MV-4-11 (cell line): ENCODE measurements at regions not wholly inside any gene's neighbourhood (a gene's known extent, or its start where the extent isn't known, plus 50 kb on each side); places are given as distances from the start of the nearest gene placed in this dataset.
"Not testable (repeated sequence)": the region's sequence is repeated elsewhere in the genome, so short reads cannot be mapped to it uniquely, and the experiment has no call there.

Source experiments
- DNase-seq: peaks from one replicate; lab custom pipeline; 2025; lab: John Stamatoyannopoulos, UW

DNA sequence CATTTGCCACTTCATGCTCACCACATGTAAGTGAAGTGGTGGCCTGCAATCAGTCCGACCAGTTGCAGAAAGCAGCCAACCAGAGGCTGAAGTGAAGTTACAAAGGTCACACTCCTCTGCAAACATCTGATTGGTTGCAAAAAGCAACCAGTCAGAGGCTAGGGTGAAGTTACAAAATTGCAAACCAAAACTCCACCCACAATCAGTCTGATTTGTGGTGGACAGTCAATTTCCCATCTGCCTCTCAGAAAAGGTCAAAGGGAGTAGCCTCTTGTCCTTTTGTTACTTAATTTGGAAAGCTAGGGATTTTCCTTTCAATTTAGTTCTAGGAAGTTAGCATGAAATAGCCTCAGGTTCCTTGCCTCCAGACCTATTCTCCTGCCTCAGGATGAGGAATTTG, 185.0 kb downstream of the UXS1 start:
- DNase-seq: no peak

DNA sequence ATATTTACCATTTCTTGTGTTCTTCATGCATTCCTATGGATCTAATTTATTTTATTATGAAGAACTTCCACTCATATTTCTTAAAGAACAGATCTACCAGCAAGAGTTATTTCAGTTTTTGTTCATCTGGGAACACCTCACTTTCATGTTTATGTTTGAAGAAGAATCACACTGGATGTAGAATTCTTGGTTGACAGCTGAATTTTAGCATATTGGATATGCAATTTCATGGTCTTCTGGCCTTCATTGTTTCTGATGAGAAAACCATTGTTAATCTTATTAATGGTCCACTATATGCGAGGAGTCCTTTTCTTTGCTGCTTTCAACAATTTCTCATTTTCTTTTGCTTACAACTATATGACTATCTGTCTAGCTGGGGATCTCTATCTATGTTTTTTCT, 189.2 kb downstream of the UXS1 start:
- no peak for DNase-seq

DNA sequence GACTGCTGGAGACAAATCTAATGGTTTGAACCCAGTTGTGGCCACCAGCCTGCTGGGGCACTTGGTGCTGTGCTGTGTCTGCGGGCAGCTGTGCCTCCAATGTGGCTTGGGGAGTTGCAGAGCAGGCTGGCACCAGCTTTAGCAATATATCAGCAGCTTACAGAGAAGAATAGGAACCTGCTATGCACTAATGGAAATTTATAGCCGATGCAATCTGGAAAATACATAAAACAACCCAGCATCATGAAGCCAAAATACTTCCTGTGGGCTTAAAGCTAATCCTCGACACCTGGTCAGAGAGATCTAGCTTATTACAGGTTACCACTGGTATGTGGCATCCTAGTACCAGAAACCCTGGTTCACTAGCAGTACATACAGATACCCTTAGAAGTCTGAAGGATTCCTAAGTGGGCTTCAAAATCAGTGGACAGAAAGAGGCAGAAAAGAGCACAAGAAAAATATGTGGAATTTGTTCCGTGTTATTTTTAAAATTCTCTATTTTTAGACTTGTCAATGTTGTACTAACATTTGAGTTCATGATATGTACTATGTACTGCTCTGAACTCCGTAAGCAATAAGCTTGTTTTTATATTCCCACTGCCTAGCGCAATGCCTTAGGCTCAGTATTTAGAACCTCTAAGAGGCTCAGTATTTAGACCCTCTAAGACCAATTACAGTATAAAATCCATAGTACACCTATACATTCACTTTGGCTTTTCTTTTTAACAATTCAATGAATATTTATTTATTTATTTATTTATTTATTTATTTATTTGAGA, 194.7 kb downstream of the UXS1 start:
- no peak for DNase-seq

DNA sequence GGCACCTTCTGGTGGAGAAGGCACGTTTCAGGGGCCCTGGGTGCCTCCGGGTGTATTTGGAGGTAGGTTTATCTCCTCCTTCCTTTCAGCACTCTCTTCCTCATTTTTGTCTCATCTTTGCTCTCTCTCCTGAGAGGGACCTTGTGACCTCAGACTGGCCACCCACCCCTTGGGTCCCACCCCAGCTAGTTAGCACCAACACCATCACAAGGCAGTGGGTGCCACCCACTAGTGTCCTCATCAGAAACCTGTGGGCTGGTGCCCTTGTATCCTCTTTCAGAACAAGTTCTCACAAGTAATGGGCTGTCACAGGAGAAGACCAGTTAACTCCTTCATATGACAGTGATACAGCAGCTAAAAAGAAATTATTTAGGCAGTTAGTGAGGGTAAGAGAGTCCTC, 196.4 kb downstream of the UXS1 start:
- no peak for DNase-seq

DNA sequence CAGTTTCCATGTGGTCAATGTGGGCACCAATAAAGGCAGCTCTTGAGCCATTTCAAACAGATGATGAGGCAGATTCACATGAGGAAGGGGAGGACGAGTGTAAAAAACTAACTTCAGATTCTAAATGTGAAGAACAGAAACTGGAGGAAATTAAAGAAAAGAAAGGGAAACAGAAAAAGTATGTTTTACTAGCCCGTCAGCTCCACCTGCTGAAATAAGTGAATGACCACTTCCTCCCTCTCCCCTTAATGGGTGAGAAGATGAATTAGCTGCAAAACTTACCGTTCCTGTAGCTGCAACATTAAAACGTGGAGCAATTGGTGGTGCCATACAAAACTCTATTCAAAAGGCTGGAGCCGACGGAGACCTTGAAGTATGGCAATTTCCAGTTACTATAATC, 203.5 kb downstream of the UXS1 start:
- DNase-seq: peak; percentile 39

DNA sequence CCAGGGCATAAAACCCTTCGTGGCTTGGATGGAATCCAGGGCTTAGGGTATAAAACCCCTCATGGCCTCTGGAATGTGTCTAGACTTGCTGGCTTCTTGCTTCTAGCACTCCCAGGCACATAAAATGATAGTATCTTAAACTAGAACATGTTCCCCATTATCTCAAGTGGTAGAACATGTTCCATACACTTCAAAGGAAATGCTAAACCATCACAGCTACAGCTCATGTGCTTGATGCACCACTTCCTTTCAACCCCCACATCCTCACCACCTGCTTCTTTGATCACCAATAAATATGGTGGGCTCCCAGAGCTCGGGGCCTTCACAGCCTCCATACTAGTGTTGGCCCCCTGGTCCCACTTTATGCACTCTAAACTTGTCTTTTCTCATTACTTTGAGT, 204.3 kb downstream of the UXS1 start:
- DNase-seq: not testable (repeated sequence)

DNA sequence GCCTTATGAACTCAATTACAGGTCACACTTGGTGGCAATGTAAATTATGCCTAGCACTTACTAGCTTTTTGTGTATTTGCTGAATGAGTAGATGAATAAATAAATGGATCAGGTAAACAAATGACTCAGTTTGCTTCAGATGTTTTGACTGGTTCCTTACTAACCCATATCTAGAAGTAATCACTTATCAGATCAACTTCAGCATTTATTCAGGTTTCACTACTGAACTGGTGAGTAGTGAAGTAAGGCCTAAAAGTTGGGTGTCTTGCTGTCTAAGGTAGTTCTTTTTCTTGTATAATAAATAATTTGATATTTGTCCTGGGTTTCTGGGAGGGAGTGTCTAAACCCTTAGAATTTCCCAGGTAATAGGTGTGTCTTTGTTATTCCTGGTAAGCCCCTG, 205.0 kb downstream of the UXS1 start:
- no peak for DNase-seq

DNA sequence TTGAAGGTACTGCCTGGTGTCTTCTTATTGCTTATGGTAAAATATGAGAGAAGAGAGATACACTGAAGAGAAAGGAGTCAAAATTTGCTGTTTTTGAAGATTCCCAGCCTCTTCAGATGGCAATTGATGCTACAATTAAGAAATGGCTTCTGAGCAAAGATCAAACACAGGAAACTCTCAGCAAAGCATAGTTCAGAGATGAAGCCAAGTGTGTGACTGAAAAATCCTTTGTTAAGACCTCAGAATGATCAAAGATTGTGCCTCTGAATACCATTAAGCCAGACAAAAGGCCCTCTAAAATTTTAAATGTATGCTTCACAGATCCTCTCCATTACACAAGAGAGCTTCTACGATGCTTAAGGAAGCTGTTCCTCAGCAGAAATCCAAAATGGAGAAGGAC, 216.3 kb downstream of the UXS1 start:
- no peak for DNase-seq

DNA sequence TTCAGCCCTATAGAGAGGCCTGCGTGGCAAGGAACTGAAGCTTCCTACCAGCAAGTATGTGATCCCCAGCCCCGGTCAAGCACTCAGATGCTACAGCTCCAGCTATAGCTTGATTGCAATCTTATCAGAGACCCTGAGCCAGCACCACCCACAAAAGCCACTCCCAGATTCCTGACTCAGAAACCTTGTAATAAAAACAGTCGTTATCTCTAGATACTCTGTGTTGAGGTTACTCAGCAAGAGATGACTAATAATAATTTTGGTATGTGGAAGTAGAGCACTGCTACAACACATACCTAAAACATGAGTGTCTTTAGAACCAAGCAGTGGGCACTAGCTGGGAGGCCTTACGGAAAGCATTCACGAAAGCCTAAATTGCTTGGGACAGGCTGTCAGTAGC, 216.9 kb downstream of the UXS1 start:
- DNase-seq: no peak

DNA sequence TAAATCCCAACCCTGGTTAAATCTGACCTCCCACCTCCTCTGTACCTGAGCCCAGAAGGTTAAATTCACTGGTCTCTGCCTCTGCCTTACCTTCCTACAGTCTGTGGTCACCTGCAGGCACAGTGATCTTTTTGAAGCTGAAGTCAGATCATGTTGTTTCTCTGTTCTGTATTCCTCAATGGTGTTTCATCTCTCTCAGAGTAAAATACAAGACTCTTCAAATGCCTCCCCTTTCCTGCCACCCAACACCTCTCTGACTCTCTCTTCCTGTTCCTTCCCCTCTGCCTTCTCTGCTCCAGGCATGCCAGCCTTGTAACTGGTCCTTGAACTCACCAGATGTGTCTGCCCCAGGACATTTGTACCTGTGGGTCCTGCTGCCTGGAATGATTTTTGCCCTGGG, 219.3 kb downstream of the UXS1 start:
- no peak for DNase-seq

DNA sequence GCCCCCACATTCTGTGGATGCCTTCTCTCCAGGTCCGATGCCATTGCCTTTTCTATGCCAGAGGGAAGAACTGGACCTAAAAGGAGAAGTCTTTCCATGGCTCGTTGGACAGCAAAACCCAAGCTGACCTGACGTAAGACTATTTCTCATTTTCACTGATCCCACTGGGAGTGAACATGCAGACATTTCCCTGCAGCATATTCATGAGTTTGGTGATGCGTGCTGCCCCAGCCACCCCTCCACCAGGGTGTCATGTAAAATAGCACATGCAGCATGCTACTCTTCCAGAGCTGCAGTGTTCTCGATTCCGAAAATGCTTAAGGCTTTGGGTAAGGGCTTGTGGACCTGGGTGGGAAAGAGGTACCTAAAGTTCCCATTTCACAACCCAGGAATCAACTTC, 221.2 kb downstream of the UXS1 start:
- no peak for DNase-seq

DNA sequence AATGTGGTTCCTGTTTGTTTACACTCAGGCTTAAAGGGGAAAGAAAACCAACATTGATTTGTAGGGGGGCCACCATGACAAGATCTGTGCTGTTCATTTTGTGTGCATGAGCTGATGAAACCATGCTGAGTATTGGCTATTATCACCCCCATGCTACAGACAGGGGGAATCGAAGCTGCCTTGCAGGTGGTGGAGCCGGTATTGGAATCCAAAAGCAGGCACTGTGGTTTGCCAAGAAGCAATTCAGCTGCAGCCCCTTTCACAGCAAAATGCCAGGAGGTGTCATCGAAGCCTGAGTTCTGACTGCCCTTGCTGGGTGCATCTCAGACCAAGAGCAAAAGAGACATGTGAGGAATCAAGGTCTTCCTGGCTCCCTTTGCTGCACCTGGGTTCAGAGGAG, 221.9 kb downstream of the UXS1 start:
- DNase-seq: no peak

DNA sequence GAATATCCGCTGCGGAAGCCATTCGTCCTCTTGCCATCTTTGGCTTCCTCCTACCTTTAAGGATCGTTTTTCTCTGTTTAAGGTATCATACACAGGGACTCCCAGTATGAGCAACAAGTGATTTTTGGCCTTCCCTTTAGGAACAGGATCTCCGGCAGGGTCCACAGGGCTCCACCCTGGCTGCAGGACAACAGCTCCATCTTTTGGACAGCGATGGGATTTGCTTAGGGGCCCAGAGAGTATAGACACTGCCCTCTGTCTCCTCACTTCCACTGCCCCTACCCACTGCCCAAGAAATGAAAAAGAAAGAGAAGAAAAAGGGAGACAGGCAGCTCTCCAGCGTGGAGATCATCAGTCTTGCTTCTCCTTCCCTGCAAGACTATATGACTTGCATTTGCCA, 224.5 kb downstream of the UXS1 start:
- peak; percentile 7 for DNase-seq

DNA sequence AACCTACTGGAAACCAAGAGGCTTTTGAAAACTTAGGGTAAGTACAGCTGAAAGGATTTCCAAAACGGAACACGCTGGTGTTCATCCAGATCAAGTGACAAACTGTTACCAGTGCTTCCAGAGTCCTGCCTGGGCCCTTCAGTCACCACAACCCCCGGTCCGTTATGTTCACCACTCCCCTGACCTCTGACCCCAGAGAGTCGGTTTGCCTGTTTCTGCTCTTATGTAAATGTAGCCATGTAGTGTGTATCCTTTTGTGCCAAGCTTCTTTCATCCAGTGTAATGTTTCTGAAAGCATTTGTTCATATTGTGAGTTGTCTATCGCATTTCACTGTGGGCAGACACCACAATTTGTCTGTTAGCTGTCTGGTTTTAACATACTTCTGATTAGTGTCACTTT, 217.5 kb downstream of the NCK2 start:
- no peak for DNase-seq

DNA sequence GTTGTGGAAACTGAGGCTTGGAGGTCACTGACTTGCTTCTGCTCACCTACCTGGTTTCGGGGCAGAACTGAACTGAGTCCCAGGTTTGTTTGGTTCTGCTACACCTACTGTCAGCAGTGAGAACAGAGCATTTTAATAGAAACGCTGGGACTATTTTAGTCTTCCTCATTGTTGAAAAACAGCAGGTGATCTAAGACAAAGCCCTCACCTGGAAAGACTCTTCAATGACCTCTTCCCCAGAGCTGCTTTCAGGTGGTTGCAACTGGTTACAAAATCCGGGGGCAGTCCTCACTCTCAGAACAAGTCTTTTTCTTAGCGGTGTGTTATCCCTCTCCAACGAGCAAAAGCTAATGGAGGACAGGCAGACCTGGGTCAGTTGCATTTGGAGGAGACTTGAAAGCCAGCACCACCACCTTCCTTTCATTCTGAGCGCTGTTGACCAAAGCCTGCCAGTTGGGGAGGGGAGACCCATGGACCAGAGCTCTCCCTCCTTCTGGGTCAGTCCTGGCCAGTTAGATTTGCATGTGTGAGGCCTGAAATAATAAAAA, 217.0 kb downstream of the NCK2 start:
- DNase-seq: no peak

DNA sequence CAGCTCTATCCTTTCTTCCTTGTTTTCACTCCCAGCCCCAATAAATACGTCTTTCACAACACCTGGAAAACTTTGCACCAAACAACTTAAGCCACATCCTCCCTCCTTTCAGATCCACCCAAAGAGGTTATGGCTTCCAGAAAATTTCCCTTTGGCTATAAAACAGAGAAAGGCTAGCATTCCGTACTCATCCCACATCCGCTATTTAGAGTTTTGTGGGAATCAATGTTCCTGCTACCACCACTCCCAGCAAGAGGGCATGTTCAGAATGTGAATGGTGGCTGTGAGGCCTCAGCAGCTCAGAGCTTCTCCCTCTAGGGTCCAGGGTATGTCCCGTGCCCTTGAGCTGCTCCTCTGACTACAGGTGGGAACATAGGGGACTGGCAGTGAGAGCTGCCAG, 214.6 kb downstream of the NCK2 start:
- no peak for DNase-seq

DNA sequence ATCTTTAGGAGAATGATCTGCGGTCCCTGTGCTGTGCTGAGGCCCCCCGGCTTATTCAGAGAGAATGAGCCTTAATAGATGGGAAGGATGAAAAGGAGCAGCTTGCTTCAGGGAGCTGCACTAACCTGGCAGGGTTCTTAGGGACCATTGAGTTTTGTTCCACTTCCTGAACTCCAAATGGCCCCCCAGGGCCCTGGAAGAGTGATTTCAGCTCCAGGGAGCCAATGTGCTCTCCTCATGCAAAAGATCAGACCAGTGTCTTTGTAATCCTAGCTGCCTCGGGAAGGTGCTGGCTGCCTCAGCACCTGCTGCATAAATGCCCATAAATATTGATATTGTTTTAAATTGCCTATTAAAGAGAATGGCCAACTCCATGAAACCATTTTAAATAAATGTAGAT, 210.2 kb downstream of the NCK2 start:
- no peak for DNase-seq

DNA sequence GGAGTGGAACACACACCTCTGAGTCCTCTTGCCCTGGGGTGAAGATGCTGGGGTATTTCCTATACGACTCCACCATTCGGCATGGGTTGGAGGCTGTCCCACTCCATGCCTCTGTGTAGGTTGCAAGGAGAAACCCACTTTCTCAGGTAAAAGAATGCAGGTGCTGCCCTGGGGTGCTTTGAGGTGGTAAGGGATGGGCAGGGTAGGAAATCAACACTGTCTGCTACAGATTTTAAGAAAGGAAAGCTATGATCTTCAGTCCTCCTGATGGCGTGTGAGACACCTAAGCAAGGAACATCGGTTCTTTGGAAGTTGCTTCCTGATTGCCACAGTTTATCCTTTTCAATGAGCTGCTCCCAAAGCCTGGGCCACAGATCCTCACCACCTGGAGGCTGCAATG, 209.2 kb downstream of the NCK2 start:
- DNase-seq: no peak

DNA sequence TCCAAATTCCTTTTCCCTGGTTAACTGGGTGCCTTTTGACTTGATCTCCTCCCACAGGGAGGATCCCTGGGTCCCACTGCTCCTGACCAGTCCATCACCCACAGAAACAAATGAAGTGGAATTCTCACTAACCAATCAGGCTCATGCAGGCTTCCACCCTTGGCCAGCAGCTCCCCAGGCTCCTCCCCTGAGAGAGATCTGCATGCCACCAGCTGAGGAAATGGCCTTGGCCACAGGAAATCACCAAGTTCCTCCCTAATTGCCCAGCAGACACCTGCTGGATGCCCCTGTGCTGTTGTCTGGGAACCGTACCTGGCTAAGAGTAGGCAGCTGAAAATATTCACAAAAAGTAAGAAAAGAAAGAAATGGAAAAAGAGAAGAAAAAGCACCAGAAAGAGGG, 207.4 kb downstream of the NCK2 start:
- DNase-seq: no peak

DNA sequence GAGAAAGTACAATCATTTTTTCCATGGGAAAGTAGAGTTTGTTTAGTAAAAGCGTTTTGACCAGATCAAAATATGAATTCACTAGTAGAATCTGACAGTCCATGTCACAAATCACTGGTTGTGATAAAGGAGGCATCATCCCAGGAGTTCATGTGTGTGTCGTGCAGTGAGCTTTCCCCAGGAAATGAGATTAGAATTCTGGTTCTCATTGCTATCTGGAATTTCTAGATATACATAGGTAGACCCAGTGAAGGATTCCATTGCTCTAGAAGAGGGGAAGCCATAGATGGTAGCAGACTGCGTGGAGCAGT, 206.6 kb downstream of the NCK2 start:
- DNase-seq: no peak

DNA sequence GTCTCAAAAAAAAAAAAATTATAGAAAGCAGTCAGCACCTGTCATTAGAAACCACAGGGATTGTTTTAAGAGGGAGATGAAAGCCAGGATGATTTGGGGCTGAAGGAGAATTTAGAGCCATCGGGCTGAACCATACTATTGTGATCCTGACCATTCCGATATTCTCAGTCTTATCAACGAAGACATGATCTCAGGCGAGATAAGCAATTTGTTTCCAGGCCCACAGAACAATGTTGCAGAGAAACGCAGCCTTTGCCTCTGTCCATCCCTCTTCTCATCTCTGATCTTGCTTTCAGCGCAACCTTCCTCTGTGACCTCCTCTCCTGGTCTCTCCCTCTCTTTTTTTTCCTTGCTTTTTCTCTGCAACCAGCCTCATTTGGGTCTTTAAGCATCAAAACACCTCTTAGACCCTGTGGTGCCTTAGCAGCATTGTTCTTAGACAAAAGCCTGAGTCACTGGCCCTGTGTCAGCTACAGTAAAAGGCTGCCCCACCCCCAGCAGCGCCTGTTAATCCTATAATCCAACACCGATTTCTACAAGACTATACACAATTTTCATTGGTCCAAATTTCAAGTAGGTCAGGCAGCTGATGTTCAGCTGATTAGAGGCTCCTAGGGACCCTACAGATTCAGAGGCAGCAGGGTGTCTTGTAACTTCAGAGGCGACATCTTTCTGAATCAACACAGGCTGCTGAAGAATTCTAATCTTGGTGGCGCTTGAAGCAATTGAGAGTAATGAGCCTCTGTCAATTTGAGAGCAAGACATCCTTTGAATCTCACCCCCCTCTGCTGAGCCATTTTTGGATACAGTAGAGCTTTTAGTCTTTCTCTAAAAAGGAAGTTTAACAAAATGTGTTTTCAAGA, 206.0 kb downstream of the NCK2 start:
- DNase-seq: peak; percentile 39

DNA sequence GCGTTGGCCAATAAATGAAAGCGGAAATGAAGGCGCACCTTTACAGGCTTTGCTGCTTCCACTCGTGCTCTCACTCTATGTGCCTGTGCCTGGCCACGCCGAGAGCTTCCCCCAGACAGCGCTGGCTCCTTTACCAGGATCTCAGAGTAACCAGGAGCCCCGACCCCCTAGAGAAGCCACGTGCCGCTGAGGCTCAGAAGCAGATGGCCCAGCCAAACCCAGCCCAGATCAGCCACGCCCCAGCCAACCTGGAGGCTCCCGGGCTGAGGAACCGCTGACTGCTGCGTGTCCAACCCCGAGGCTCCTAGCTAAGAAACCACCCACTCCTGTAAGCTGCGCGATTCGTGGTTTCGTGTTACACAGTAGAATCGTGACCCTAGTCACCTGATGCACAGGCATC, 199.3 kb downstream of the NCK2 start:
- no peak for DNase-seq
